MM.1S (cell line): ENCODE measurements at regions not wholly inside any gene's neighbourhood (a gene's known extent, or its start where the extent isn't known, plus 50 kb on each side); places are given as distances from the start of the nearest gene placed in this dataset.

Source experiments
- CTCF ChIP-seq: fragments of 300-600 bp; sonication (generic); IDR thresholded peaks from 2 replicates; pipeline ENCODE4 v1.5.1; 2016; ENCODE audit warnings: antibody characterized with exemption, low read length, mixed read lengths
- EZH2 ChIP-seq: fragments of 300-600 bp; sonication (generic); optimal IDR thresholded peaks from 2 replicates; pipeline ENCODE3; 2017; ENCODE audit warnings: low read depth, mild to moderate bottlenecking, antibody characterized with exemption, low read length, mixed read lengths

- TF ChIP-seq CTCF (no peak), EZH2 (no peak)
Measured at GRCh38 chr11:92396133-92396532, 171.5 kb downstream of the FAT3 start.
